ENCODE measurements at regions not wholly inside any gene's neighbourhood (a gene's known extent, or its start where the extent isn't known, plus 50 kb on each side); places are given as distances from the start of the nearest gene placed in this dataset.

- TF ChIP-seq, protein P1, sequence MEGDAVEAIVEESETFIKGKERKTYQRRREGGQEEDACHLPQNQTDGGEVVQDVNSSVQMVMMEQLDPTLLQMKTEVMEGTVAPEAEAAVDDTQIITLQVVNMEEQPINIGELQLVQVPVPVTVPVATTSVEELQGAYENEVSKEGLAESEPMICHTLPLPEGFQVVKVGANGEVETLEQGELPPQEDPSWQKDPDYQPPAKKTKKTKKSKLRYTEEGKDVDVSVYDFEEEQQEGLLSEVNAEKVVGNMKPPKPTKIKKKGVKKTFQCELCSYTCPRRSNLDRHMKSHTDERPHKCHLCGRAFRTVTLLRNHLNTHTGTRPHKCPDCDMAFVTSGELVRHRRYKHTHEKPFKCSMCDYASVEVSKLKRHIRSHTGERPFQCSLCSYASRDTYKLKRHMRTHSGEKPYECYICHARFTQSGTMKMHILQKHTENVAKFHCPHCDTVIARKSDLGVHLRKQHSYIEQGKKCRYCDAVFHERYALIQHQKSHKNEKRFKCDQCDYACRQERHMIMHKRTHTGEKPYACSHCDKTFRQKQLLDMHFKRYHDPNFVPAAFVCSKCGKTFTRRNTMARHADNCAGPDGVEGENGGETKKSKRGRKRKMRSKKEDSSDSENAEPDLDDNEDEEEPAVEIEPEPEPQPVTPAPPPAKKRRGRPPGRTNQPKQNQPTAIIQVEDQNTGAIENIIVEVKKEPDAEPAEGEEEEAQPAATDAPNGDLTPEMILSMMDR (IDR thresholded peaks at IDR 0.05; ENCODE audit: extremely low read depth, missing control alignments), result no peak
- no peak for DNase-seq (ENCODE audit: low spot score)
Measured at GRCh38 chr4:14368391-14368790, 633.9 kb upstream of the CPEB2 start.

DNA sequence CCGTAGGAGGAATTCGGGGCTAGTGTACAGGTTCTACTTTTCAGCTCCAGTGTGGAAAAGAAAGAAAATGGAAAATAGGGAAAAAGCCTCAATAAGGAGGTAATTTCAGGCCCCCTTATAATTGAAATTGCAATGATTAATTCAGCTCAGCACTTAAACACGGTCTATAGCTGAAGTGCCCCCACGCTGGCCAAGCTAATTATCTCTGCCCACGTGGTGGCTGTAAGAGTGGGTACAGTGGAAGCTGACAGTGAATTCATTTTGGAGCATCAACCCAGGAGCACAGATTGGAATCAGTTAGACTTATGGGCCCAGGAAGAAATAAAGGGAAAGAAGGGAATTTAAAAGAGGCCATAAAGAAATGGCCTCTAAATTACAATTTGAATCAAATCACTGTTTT lies 631.1 kb upstream of the CPEB2 start:
- no peak for DNase-seq (ENCODE audit: low spot score)
- TF ChIP-seq, protein P1 (IDR thresholded peaks at IDR 0.05; ENCODE audit: extremely low read depth, missing control alignments), result no peak

DNA sequence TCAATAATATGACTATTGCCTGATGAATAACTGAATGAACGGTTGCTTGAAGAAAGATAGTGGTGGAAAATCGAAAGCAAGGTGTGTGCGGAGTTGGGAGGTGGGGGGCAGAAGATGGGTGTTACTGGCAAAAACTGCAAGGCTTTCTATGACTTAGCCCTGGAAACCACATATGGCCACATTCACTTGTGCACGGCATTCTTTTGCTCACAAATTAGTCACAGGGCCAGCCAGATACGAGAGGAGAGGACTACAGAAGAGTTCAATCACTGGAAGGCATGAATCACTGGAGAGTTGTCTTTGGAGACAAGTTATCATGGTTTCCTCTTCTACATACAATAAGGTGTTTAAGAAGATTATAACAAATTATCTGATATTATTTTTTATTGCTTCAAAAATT lies 626.5 kb upstream of the CPEB2 start:
- TF ChIP-seq, protein P1 (IDR thresholded peaks at IDR 0.05; ENCODE audit: extremely low read depth, missing control alignments), result no peak
- DNase-seq (ENCODE audit: low spot score), result no peak

GRCh38 chr4:14379183-14379582 lies 623.1 kb upstream of the CPEB2 start:
- DNase-seq (ENCODE audit: low spot score), result no peak
- TF ChIP-seq, protein P1 (IDR thresholded peaks at IDR 0.05; ENCODE audit: extremely low read depth, missing control alignments), result no peak

DNA sequence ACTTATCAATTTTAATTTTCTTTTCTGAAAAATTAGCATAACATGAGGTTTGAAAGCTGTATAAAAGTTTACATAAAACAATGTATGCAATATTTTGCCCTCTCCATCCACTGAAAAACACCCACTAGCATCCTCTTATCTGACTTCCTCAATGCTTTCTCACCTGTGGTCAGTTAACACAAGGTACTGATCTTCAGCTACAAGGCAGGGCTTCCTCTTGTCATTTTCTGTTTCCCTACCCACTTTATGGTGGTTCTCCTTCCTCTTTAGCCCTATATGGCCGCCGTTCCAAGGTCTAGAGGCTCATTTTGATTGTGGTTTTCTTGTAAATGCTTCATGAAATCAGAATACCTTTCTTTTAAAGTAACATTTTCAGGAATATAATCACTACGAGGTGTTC lies 618.6 kb upstream of the CPEB2 start:
- DNase-seq (ENCODE audit: low spot score), result no peak
- TF ChIP-seq, protein P1 (IDR thresholded peaks at IDR 0.05; ENCODE audit: extremely low read depth, missing control alignments), result no peak

- DNase-seq (ENCODE audit: low spot score), result no peak
- TF ChIP-seq, protein P1 (IDR thresholded peaks at IDR 0.05; ENCODE audit: extremely low read depth, missing control alignments), result no peak
Measured at GRCh38 chr4:14384824-14385223, 617.5 kb upstream of the CPEB2 start.

GRCh38 chr4:14386196-14386595 lies 616.1 kb upstream of the CPEB2 start:
- TF ChIP-seq, protein P1 (IDR thresholded peaks at IDR 0.05; ENCODE audit: extremely low read depth, missing control alignments), result no peak
- DNase-seq (ENCODE audit: low spot score), result no peak

All from GM20000 (cell line).